ENCODE measurements at regions not wholly inside any gene's neighbourhood (a gene's known extent, or its start where the extent isn't known, plus 50 kb on each side); places are given as distances from the start of the nearest gene placed in this dataset.
"Not testable (repeated sequence)": the region's sequence is repeated elsewhere in the genome, so short reads cannot be mapped to it uniquely, and the experiment has no call there.

DNA sequence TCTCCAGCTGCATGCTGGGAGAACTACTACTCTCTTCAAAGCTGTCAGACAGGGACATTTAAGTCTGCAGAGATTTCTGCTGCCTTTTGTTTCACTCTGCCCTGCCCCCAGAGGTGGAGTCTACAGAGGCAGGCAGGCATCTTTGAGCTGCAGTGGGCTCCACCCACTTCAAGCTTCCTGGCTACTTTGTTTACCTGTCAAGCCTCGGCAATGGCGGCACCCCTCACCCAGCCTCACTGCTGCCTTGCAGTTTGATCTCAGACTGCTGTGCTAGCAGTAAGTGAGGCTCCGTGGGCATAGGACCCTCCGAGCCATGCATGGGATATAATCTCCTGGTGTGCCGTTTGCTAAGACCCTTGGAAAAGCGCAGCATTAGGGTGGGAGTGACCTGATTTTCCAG, 61.7 kb downstream of the DMRTA1 start:
- H3K27ac ChIP-seq = not testable (repeated sequence)

DNA sequence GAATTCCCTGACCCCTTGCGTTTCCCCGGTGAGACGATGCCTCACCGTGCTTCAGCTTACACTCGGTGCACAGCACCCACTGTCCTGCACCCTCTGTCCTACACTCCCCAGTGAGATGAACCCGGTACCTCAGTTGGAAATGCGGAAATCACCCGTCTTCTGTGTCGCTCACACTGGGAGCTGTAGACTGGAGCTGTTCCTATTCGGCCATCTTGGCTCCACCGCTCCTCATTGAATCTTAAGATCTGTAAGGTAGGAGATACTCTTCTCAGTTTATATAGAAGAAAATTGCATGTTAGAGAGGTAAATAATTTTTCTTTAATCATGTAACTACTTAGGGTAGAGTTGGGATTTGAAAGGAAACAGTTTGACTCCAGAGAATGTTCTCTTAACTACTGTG, 62.2 kb downstream of the DMRTA1 start:
- no peak overlapping the region for H3K27ac ChIP-seq

DNA sequence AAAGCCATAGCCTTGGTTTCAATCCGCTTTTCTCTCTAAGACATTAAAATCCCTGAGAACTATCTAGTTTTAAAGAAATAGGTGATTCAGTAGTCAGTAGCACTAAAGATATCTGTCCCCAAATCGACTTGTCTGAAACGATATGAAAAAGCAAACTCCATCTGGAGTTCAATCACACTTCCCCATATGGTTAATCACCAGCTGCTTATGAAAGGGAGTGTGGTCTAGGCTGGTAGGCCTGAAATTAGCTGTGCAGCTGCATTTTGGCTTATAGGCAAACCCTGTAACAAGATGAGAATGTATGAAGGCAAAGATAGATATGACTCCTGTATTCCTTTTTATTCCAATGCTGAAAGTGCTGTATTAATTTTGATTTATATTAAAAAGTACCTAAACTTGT, 65.9 kb downstream of the DMRTA1 start:
- no peak for TF ChIP-seq ZFX (IDR thresholded peaks at IDR 0.05; ENCODE audit: borderline replicate concordance)
- no peak for TF ChIP-seq CTCF (IDR thresholded peaks at IDR 0.05)
- no peak overlapping the region for H3K27ac ChIP-seq

More for the DNA sequence above, 62.2 kb downstream of the DMRTA1 start:
- TF ChIP-seq CTCF (IDR thresholded peaks at IDR 0.05) = no peak
- no peak for TF ChIP-seq ZFX (IDR thresholded peaks at IDR 0.05; ENCODE audit: borderline replicate concordance)

GRCh38 chr9:22514871-22515270, 68.2 kb downstream of the DMRTA1 start:
- no peak overlapping the region for H3K27ac ChIP-seq
- TF ChIP-seq ZFX (IDR thresholded peaks at IDR 0.05; ENCODE audit: borderline replicate concordance) = no peak
- no peak for TF ChIP-seq CTCF (IDR thresholded peaks at IDR 0.05)

- H3K27ac ChIP-seq = no peak overlapping the region
- TF ChIP-seq ZFX (IDR thresholded peaks at IDR 0.05; ENCODE audit: borderline replicate concordance) (no peak), CTCF (IDR thresholded peaks at IDR 0.05) (no peak)
These were observed 75.6 kb downstream of the DMRTA1 start for GRCh38 chr9:22522206-22522740.

GRCh38 chr9:22528485-22528884, 81.9 kb downstream of the DMRTA1 start:
- TF ChIP-seq CTCF (IDR thresholded peaks at IDR 0.05) = peak; percentile 29
- TF ChIP-seq ZFX (IDR thresholded peaks at IDR 0.05; ENCODE audit: borderline replicate concordance) = no peak
- H3K27ac ChIP-seq = no peak overlapping the region

GRCh38 chr9:22529426-22530199, 83.0 kb downstream of the DMRTA1 start:
- TF ChIP-seq CTCF (IDR thresholded peaks at IDR 0.05) (no peak), ZFX (IDR thresholded peaks at IDR 0.05; ENCODE audit: borderline replicate concordance) (no peak)

More at GRCh38 chr9:22529426-22530199, 83.0 kb downstream of the DMRTA1 start:
- H3K27ac ChIP-seq = no peak overlapping the region
